Lung (tissue), 11 donors: ENCODE measurements at regions not wholly inside any gene's neighbourhood (a gene's known extent, or its start where the extent isn't known, plus 50 kb on each side); places are given as distances from the start of the nearest gene placed in this dataset.
"Not testable (repeated sequence)": the region's sequence is repeated elsewhere in the genome, so short reads cannot be mapped to it uniquely, and the experiment has no call there.

ENCODE experiments used
- ATAC-seq: fragments of 200-7000 bp; cut with Tn5 transposase; one replicate; pipeline ENCODE4 v1.9.1; 2020; ENCODE audit warnings: moderate number of reproducible peaks; ENCODE audit not compliant: insufficient read depth, low FRiP score
- DNase-seq, 3 donors: peaks; one replicate each; pipeline ENCODE4 v3.0.0-alpha.2; 2013 to 2017
- H3K27ac ChIP-seq, 2 donors: one replicate each; pipeline ENCODE4 v1.5.1; 2013; ENCODE audit warnings: mild to moderate bottlenecking in 2 of 2, moderate library complexity in 2 of 2, control low read depth in 1 of 2, inconsistent platforms in 1 of 2, low read depth in 1 of 2, low read length in 1 of 2
- H3K27me3 ChIP-seq, 3 donors: one replicate each; pipeline ENCODE4 v1.5.1; 2013; ENCODE audit warnings: low read length in 2 of 3; ENCODE audit not compliant: control insufficient read depth in 3 of 3, insufficient read depth in 3 of 3
- H3K36me3 ChIP-seq, 4 donors: one replicate each; pipeline ENCODE4 v1.5.1; 2013; ENCODE audit warnings: low read length in 4 of 4, mild to moderate bottlenecking in 1 of 4, moderate library complexity in 1 of 4; ENCODE audit not compliant: control insufficient read depth in 4 of 4, insufficient read depth in 4 of 4
- H3K4me1 ChIP-seq, 5 donors: one replicate each; pipeline ENCODE4 v1.5.1; 2013; ENCODE audit warnings: low read length in 5 of 5, mild to moderate bottlenecking in 2 of 5, moderate library complexity in 1 of 5; ENCODE audit not compliant: control insufficient read depth in 5 of 5, insufficient read depth in 5 of 5
- H3K4me3 ChIP-seq: one replicate; pipeline ENCODE4 v1.5.1; 2013; ENCODE audit warnings: mild to moderate bottlenecking, control low read depth, moderate library complexity
- H3K9ac ChIP-seq, 2 donors: one replicate each; pipeline ENCODE4 v1.5.1; 2013; ENCODE audit warnings: low read length in 2 of 2, control low read depth in 1 of 2; ENCODE audit not compliant: insufficient read depth in 1 of 2
- H3K9me3 ChIP-seq, 4 donors: one replicate each; pipeline ENCODE4 v1.5.1; 2013; ENCODE audit warnings: low read length in 3 of 4, mild to moderate bottlenecking in 1 of 4, moderate library complexity in 1 of 4; ENCODE audit not compliant: control insufficient read depth in 4 of 4, insufficient read depth in 3 of 4
- WGBS, 2 donors: extraction: QIAGEN DNeasy Blood & Tissue Kit; methylation state at CpG; one replicate each; pipeline ENCODE4 v1.1.7; 2013; 5-methylcytosine and 5-hydroxymethylcytosine counted together
- TF ChIP-seq, protein P1 (sequence below): IDR thresholded peaks from 2 replicates; pipeline ENCODE4 v1.5.1; 2012; ENCODE audit warnings: mild to moderate bottlenecking; ENCODE audit errors: control extremely low read depth, extremely low read depth
- donor health status: control.
- donor health status: control.
- donor health status: Bipolar disorder and iron deficiency.
- donor health status: healthy.
- donor health status: DM: yes; HTN: yes; CAD: no.

DNA sequence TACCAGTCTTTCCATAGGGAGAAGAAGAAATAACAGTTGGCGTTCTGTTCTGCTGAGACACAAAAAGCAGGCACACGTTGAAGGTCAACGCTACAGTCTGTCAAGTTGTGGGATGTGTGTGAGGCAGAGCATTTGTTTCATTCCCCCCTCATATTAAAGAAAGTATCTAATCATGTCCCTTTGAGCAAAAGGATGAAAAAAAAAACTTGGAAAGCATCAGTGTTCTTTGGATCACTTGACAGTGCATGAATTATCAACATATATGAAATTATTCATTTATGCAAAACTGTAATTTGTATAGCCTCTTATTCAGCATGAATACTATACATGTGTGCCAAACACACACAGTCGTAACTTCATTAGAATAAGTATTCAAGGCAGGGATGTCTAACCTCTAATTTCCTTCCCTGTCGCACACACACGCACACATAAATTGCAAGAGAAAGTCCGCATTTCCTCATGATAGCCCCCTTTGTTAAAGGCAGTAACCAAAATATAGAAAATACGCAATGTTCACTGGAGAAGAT, 228.6 kb downstream of the RND3 start:
- TF ChIP-seq, protein P1, sequence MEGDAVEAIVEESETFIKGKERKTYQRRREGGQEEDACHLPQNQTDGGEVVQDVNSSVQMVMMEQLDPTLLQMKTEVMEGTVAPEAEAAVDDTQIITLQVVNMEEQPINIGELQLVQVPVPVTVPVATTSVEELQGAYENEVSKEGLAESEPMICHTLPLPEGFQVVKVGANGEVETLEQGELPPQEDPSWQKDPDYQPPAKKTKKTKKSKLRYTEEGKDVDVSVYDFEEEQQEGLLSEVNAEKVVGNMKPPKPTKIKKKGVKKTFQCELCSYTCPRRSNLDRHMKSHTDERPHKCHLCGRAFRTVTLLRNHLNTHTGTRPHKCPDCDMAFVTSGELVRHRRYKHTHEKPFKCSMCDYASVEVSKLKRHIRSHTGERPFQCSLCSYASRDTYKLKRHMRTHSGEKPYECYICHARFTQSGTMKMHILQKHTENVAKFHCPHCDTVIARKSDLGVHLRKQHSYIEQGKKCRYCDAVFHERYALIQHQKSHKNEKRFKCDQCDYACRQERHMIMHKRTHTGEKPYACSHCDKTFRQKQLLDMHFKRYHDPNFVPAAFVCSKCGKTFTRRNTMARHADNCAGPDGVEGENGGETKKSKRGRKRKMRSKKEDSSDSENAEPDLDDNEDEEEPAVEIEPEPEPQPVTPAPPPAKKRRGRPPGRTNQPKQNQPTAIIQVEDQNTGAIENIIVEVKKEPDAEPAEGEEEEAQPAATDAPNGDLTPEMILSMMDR = no peak
- DNase-seq = no peak
- peaks cover 0 to 32% (median 15%) of the 10 kb centered on the region in 5 donors for H3K4me1 ChIP-seq
- ATAC-seq = no peak
- WGBS, 2 donors = 89 to 92% methylated on average over 8 of the region's 8 CpGs
- H3K36me3 ChIP-seq = no peaks in the 10 kb centered on the region
- no peaks in the 10 kb centered on the region for H3K27me3 ChIP-seq
- H3K9me3 ChIP-seq = peaks cover 0 to 3% (median 0%) of the 10 kb centered on the region in 4 donors
- no peak overlapping the region for H3K9ac ChIP-seq
- no peak overlapping the region for H3K27ac ChIP-seq
- no peak overlapping the region for H3K4me3 ChIP-seq

DNA sequence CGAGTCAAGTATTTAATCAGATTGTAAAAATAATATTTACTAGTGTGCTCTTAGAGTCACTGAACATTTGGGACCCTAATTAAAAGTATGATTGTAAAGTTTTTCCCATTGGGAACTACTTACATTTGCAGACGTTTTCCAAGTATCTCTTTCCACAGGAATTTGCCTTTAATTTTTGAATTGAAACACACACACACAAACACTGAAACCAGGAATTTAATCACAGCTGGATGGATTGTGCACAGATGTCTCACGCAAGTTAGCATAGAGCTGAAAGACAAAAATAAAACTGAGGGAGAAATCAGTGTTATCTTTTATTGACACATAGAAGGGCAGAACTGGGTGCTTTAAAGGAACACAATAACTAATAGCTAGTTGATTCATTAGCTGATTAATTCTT, 230.7 kb downstream of the RND3 start:
- WGBS, 2 donors = 64 to 80% methylated on average over 3 of the region's 3 CpGs
- Histone ChIP-seq H3K9me3 (peaks cover 0 to 3% (median 0%) of the 10 kb centered on the region in 4 donors), H3K36me3 (no peaks in the 10 kb centered on the region), H3K4me1 (peaks cover 0 to 32% (median 15%) of the 10 kb centered on the region in 5 donors), H3K4me3 (no peak overlapping the region), H3K27me3 (peaks cover 0 to 2% (median 0%) of the 10 kb centered on the region in 3 donors), H3K9ac (no peak overlapping the region), H3K27ac (peak overlapping the region in 1 of 2 donors; percentile 9)
- peak in 1 of 3 donors; percentile 14 for DNase-seq
- TF ChIP-seq, protein P1 = no peak
- no peak for ATAC-seq

DNA sequence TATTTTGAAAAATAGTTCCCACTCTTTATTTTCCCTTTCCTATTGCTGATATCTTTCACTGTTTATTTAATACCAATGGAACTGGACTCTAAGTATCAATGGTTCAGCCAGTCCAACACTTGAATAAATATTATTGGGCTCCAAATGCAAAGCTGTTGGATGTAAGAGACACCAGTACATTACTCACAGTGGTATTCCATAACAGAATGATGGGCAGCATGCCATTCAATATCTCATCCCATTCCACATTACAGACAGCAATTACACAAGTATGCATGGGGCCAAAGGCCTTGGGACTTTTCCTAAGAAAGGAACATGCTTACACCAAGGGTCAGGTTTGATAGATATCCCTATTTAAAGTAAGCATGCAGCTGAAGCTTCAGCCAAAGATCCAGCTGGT, 231.9 kb downstream of the RND3 start:
- DNase-seq (peak in 2 of 3 donors; percentile 42), ATAC-seq (no peak)
- Histone ChIP-seq H3K9ac (no peak overlapping the region), H3K27ac (no peak overlapping the region), H3K27me3 (peaks cover 0 to 2% (median 0%) of the 10 kb centered on the region in 3 donors), H3K4me3 (no peak overlapping the region), H3K4me1 (peaks cover 0 to 32% (median 12%) of the 10 kb centered on the region in 5 donors), H3K36me3 (no peaks in the 10 kb centered on the region), H3K9me3 (no peaks in the 10 kb centered on the region)
- TF ChIP-seq, protein P1 = no peak

DNA sequence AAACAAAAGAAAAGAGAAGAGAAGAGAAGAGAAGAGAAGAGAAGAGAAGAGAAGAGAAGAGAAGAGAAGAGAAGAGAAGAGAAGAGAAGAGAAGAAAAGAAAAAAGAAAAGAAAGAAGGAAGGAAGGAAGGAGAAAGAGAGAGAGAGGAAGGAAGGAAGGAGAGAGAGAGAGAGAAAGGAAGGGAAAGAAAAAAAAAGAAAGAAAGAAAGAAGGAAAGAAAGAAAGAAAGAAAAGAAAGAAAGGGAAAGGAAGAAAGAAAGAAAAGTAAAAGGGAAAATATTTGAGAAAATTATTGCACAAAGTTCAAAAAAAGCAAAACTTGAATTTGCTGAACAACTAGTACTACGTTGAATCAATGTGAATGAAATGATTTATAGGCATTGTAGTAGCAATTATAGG, 237.7 kb downstream of the RND3 start:
- not testable (repeated sequence) for DNase-seq, H3K9me3 ChIP-seq, H3K4me1 ChIP-seq, H3K9ac ChIP-seq, H3K27me3 ChIP-seq, H3K4me3 ChIP-seq, H3K27ac ChIP-seq, ATAC-seq, H3K36me3 ChIP-seq
- WGBS, 2 donors = 81 to 89% methylated on average over 1 of the region's 1 CpG
